GM12878 (cell line): ENCODE measurements at regions not wholly inside any gene's neighbourhood (a gene's known extent, or its start where the extent isn't known, plus 50 kb on each side); places are given as distances from the start of the nearest gene placed in this dataset.
"Not testable (repeated sequence)": the region's sequence is repeated elsewhere in the genome, so short reads cannot be mapped to it uniquely, and the experiment has no call there.

ENCODE experiments used
- ATAC-seq: fragments of 200-7000 bp; cut with Tn5 transposase; 3 replicates; pipeline ENCODE4 v1.9.1; 2020; ENCODE audit warnings: mild to moderate bottlenecking, moderate library complexity
- BruUV-seq: library from RNA; stranded (reverse); fragments of 400-500 nt; replicated peaks from 2 replicates; lab custom pipeline; 2021; lab: Mats Ljungman, UMichigan
- CTCF ChIA-PET: fragments of 300-600 bp; sonication (Branson Sonifier 250); formaldehyde crosslinking; extraction: SDS; loops from one replicate; lab custom pipeline; 2021; ENCODE audit warnings: inconsistent platforms; lab: Yijun Ruan, JAX
- POLR2A ChIA-PET: fragments of 350-600 bp; formaldehyde crosslinking; extraction: SDS; loops from one replicate; lab custom pipeline; 2021; ENCODE audit warnings: inconsistent platforms; lab: Charles Lee
- RAD21 ChIA-PET: fragments of 300-600 bp; sonication (Branson Sonifier 250); formaldehyde crosslinking; loops from one replicate; lab custom pipeline; 2023; ENCODE audit warnings: antibody characterized with exemption; ENCODE audit not compliant: unreplicated experiment; lab: Charles Lee
- SMC1A ChIA-PET: fragments of 300-600 bp; sonication (Branson Sonifier 250); formaldehyde crosslinking; loops from one replicate; lab custom pipeline; 2023; ENCODE audit not compliant: unreplicated experiment, uncharacterized antibody; lab: Charles Lee
- DNase-seq: peaks from one replicate; pipeline ENCODE4 v3.0.0-alpha.2; 2011; ENCODE audit warnings: low read depth, low spot score
- FAIRE-seq: peaks from 3 replicates; lab custom pipeline; 2011; peaks lifted over from hg19 to GRCh38; lab: Jason Lieb, UNC
- H2AFZ ChIP-seq: 2 replicates; pipeline ENCODE4 v1.6.0; 2011; ENCODE audit warnings: low read depth, low read length, control low read depth; ENCODE audit not compliant: control insufficient read depth
- H3K27ac ChIP-seq: 2 replicates; pipeline ENCODE4 v1.5.1; 2011; ENCODE audit warnings: control low read depth; ENCODE audit not compliant: control insufficient read depth, insufficient read depth
- H3K27me3 ChIP-seq, 2 experiments: replicated peaks in 1 of 2; 2 replicates each; pipeline versions ENCODE4 v1.6.0 to v1.6.1; 2011; ENCODE audit warnings: low read length in 1 of 2; ENCODE audit not compliant: control insufficient read depth in 2 of 2, insufficient read depth in 2 of 2
- H3K36me3 ChIP-seq, 2 experiments: 2 replicates each; pipeline ENCODE4 v1.5.1; 2011; ENCODE audit warnings: low read length in 1 of 2; ENCODE audit not compliant: control insufficient read depth in 2 of 2, insufficient read depth in 2 of 2
- H3K4me1 ChIP-seq: 2 replicates; pipeline ENCODE4 v1.6.1; 2011; ENCODE audit warnings: mild to moderate bottlenecking, low read length, moderate library complexity, mixed read lengths; ENCODE audit not compliant: control insufficient read depth, insufficient read depth
- H3K4me2 ChIP-seq: 2 replicates; pipeline ENCODE4 v1.6.0; 2011; ENCODE audit warnings: control low read depth; ENCODE audit not compliant: control insufficient read depth, insufficient read depth
- H3K4me3 ChIP-seq: fragments of 200-600 bp; sonication (generic); 2 replicates; pipeline ENCODE4 v1.5.1; 2016
- H3K79me2 ChIP-seq: 2 replicates; pipeline ENCODE4 v1.6.0; 2011; ENCODE audit warnings: low read length; ENCODE audit not compliant: control insufficient read depth, insufficient read depth
- H3K9ac ChIP-seq: 2 replicates; pipeline ENCODE4 v1.8.0; 2011; ENCODE audit warnings: low read length, control low read depth, mixed read lengths; ENCODE audit not compliant: control insufficient read depth, insufficient read depth
- H3K9me3 ChIP-seq: replicated peaks from 3 replicates; pipeline ENCODE4 v1.5.1; 2011; ENCODE audit warnings: mild to moderate bottlenecking, low read length; ENCODE audit not compliant: control insufficient read depth, insufficient read depth
- H4K20me1 ChIP-seq: 2 replicates; pipeline ENCODE4 v1.6.0; 2011; ENCODE audit not compliant: control insufficient read depth, insufficient read depth
- CREB1 ChIP-seq: IDR thresholded peaks from 2 replicates; pipeline ENCODE4 v1.6.1; 2012; ENCODE audit warnings: low read depth, mild to moderate bottlenecking, inconsistent platforms
- ESRRA ChIP-seq: IDR thresholded peaks from 2 replicates; pipeline ENCODE4 v1.6.1; 2012; ENCODE audit warnings: mild to moderate bottlenecking, low read length, improper control_type of control experiment
- ETV6 ChIP-seq, 2 experiments: fragments of 450-650 bp in 1 of 2; IDR thresholded peaks in 1 of 2; conservative IDR thresholded peaks in 1 of 2; 2 replicates each; pipeline ENCODE4 v1.6.1; 2014; ENCODE audit warnings: antibody characterized with exemption in 1 of 2, borderline replicate concordance in 1 of 2, low read depth in 1 of 2, mild to moderate bottlenecking in 1 of 2, moderate library complexity in 1 of 2
- NRF1 ChIP-seq: conservative IDR thresholded peaks from 2 replicates; pipeline ENCODE4 v1.6.1; 2011; ENCODE audit warnings: mild to moderate bottlenecking, low read depth, low read length, improper control_type of control experiment
- RAD51 ChIP-seq: fragments of 450-650 bp; IDR thresholded peaks from 2 replicates; pipeline ENCODE4 v1.6.1; 2016; ENCODE audit warnings: moderate library complexity, mild to moderate bottlenecking, inconsistent platforms
- SIN3A ChIP-seq: IDR thresholded peaks from 2 replicates; pipeline ENCODE4 v1.6.1; 2012; ENCODE audit warnings: low read depth, low read length, improper control_type of control experiment
- STAT3 ChIP-seq: IDR thresholded peaks from 2 replicates; pipeline ENCODE4 v1.6.1; 2011; ENCODE audit warnings: low read depth, low read length, improper control_type of control experiment
- TCF12 ChIP-seq: IDR thresholded peaks from 2 replicates; pipeline ENCODE4 v1.6.1; 2011; ENCODE audit warnings: low read depth, mild to moderate bottlenecking, low read length
- TCF3 ChIP-seq: IDR thresholded peaks from 2 replicates; pipeline ENCODE4 v1.6.1; 2012; ENCODE audit warnings: low read depth, mild to moderate bottlenecking, low read length, borderline replicate concordance; ENCODE audit not compliant: insufficient read depth
- ZBED1 ChIP-seq: IDR thresholded peaks from 2 replicates; pipeline ENCODE4 v1.6.1; 2016; ENCODE audit warnings: borderline replicate concordance
- WGBS: methylation state at CpG from one replicate; pipeline ENCODE4 v1.1.6; 2016; ENCODE audit warnings: low lambda C conversion rate; ENCODE audit not compliant: insufficient replicate concordance, insufficient coverage; ENCODE audit errors: missing lambda C conversion rate; 5-methylcytosine and 5-hydroxymethylcytosine counted together
- in situ Hi-C: fragments of 300-500 bp; cut with MboI; formaldehyde crosslinking; loops from 9 replicates; pipeline ENCODE4 v1.14.3; 2018; ENCODE audit warnings: mixed read lengths
- intact Hi-C: fragments of 100-400 bp; cut with micrococcal nuclease; formaldehyde crosslinking; loops from one replicate; pipeline ENCODE4 v1.14.2; 2022; ENCODE audit not compliant: unreplicated experiment
- TF ChIP-seq, protein P1 (sequence below): fragments of 450-650 bp; IDR thresholded peaks from 2 replicates; pipeline ENCODE4 v1.6.1; 2017; ENCODE audit warnings: antibody characterized with exemption, mild to moderate bottlenecking, moderate library complexity
- TF ChIP-seq, protein P2 (sequence below): IDR thresholded peaks from 2 replicates; pipeline ENCODE4 v1.6.1; 2011; ENCODE audit warnings: borderline replicate concordance, low read depth, mild to moderate bottlenecking, moderate library complexity, low read length; ENCODE audit not compliant: insufficient read depth, poor library complexity, severe bottlenecking

DNA sequence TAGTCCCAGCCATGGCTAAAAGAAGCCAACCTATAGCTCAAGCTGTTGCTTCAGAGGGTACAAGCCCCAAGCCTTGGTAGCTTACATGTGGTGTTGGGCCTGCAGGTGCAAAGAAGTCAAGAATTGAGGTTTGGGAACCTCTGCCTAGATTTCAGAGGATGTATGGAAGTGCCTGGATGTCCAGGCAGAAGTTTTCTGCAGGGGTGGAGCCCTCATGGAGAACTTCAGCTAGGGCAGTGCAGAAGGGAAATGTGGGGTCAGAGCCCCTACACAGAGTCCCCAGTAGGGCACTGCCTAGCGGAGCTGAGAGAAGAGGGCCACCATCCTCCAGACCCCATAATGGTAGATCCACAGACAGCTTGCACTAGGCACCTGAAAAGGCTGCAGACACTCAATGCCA, 127.1 kb downstream of the MEX3B start:
- H3K27me3 ChIP-seq, H3K79me2 ChIP-seq, BruUV-seq, POLR2A ChIA-PET, ATAC-seq, DNase-seq, H3K27ac ChIP-seq, RAD21 ChIA-PET, SMC1A ChIA-PET, H3K9ac ChIP-seq, in situ Hi-C loops, CTCF ChIA-PET, H3K36me3 ChIP-seq, H2AFZ ChIP-seq, H3K4me1 ChIP-seq, H3K4me2 ChIP-seq, FAIRE-seq, H4K20me1 ChIP-seq, H3K9me3 ChIP-seq, H3K4me3 ChIP-seq, intact Hi-C loops: not testable (repeated sequence)
- 50% methylated on average over 1 of the region's 1 CpG for WGBS

- no peak overlapping the region for H3K27ac ChIP-seq
- H3K9me3 ChIP-seq: peaks cover 3% of the 10 kb centered on the region; the same call in 1 of the 3 replicates
- no peaks in the 10 kb centered on the region for H4K20me1 ChIP-seq
- intact Hi-C loops (no loop called here), in situ Hi-C loops (no loop called here)
- no peak overlapping the region for H3K9ac ChIP-seq
- H3K4me1 ChIP-seq: no peaks in the 10 kb centered on the region
- H2AFZ ChIP-seq: no peak overlapping the region
- no peaks in the 10 kb centered on the region for H3K79me2 ChIP-seq
- ChIA-PET SMC1A (no interaction called here), POLR2A (no interaction called here), CTCF (no interaction called here), RAD21 (no interaction called here)
- DNase-seq (no peak), FAIRE-seq (no peak), ATAC-seq (no peak)
- H3K27me3 ChIP-seq: no peaks in the 10 kb centered on the region; a peak in 1 of 4 replicates
- BruUV-seq: no TSS peak
- H3K36me3 ChIP-seq: no peaks in the 10 kb centered on the region
- no peak overlapping the region for H3K4me3 ChIP-seq
- no peak overlapping the region for H3K4me2 ChIP-seq
- TF ChIP-seq, protein P1, sequence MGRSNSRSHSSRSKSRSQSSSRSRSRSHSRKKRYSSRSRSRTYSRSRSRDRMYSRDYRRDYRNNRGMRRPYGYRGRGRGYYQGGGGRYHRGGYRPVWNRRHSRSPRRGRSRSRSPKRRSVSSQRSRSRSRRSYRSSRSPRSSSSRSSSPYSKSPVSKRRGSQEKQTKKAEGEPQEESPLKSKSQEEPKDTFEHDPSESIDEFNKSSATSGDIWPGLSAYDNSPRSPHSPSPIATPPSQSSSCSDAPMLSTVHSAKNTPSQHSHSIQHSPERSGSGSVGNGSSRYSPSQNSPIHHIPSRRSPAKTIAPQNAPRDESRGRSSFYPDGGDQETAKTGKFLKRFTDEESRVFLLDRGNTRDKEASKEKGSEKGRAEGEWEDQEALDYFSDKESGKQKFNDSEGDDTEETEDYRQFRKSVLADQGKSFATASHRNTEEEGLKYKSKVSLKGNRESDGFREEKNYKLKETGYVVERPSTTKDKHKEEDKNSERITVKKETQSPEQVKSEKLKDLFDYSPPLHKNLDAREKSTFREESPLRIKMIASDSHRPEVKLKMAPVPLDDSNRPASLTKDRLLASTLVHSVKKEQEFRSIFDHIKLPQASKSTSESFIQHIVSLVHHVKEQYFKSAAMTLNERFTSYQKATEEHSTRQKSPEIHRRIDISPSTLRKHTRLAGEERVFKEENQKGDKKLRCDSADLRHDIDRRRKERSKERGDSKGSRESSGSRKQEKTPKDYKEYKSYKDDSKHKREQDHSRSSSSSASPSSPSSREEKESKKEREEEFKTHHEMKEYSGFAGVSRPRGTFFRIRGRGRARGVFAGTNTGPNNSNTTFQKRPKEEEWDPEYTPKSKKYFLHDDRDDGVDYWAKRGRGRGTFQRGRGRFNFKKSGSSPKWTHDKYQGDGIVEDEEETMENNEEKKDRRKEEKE: no peak
- TF ChIP-seq, protein P2, sequence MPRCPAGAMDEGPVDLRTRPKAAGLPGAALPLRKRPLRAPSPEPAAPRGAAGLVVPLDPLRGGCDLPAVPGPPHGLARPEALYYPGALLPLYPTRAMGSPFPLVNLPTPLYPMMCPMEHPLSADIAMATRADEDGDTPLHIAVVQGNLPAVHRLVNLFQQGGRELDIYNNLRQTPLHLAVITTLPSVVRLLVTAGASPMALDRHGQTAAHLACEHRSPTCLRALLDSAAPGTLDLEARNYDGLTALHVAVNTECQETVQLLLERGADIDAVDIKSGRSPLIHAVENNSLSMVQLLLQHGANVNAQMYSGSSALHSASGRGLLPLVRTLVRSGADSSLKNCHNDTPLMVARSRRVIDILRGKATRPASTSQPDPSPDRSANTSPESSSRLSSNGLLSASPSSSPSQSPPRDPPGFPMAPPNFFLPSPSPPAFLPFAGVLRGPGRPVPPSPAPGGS: no peak
- TF ChIP-seq TCF3 (no peak), NRF1 (no peak), CREB1 (no peak), ETV6 (conservative IDR thresholded peaks at IDR 0.05 in 1 of 2, IDR thresholded peaks at IDR 0.05 in 1 of 2; ENCODE audit: borderline replicate concordance in 1 of 2, low read depth in 1 of 2) (no peak), STAT3 (no peak), TCF12 (no peak), ESRRA (no peak), RAD51 (no peak), SIN3A (no peak), ZBED1 (no peak)
Observed at GRCh38 chr15:81916451-81916850, 129.4 kb downstream of the MEX3B start.
